Neural cell (in vitro differentiated cells): ENCODE measurements at regions not wholly inside any gene's neighbourhood (a gene's known extent, or its start where the extent isn't known, plus 50 kb on each side); places are given as distances from the start of the nearest gene placed in this dataset.

ENCODE experiments used
- H2AFZ ChIP-seq: fragments of 200-600, 300-800 bp; sonication (generic), shearing (Covaris generic); 2 replicates; pipeline ENCODE4 v1.6.0; 2014; ENCODE audit warnings: low read depth, mild to moderate bottlenecking, antibody characterized with exemption, low read length, moderate library complexity
- H3F3A ChIP-seq: fragments of 200-600 bp; shearing (Covaris generic); 2 replicates; pipeline ENCODE4 v1.6.1; 2016; ENCODE audit warnings: mild to moderate bottlenecking, moderate library complexity, mixed read lengths, antibody characterized with exemption, low read length; ENCODE audit not compliant: insufficient read depth, poor library complexity, severe bottlenecking
- H3K27ac ChIP-seq: fragments of 200-600, 300-800 bp; sonication (generic), shearing (Covaris generic); 2 replicates; pipeline ENCODE4 v1.5.1; 2014; ENCODE audit warnings: mild to moderate bottlenecking, low read length, moderate library complexity
- H3K27me3 ChIP-seq: fragments of 300-800, 200-600 bp; sonication (generic), shearing (Covaris generic); 2 replicates; pipeline ENCODE4 v1.6.0; 2014; ENCODE audit warnings: mild to moderate bottlenecking, low read depth, low read length, moderate library complexity; ENCODE audit not compliant: insufficient read depth
- H3K36me3 ChIP-seq: fragments of 300-800, 200-600 bp; sonication (generic), shearing (Covaris generic); 2 replicates; pipeline ENCODE4 v1.5.1; 2014; ENCODE audit warnings: mild to moderate bottlenecking, antibody characterized with exemption, low read length, moderate library complexity; ENCODE audit not compliant: insufficient read depth
- H3K4me2 ChIP-seq: fragments of 300-800, 200-600 bp; sonication (generic), shearing (Covaris generic); 2 replicates; pipeline ENCODE4 v1.6.0; 2014; ENCODE audit warnings: mild to moderate bottlenecking, low read length
- H3K4me3 ChIP-seq: fragments of 300-800, 200-600 bp; sonication (generic), shearing (Covaris generic); 2 replicates; pipeline ENCODE4 v1.5.1; 2014; ENCODE audit warnings: mild to moderate bottlenecking, low read length, moderate library complexity
- H3K79me2 ChIP-seq: fragments of 200-600 bp; shearing (Covaris generic); replicated peaks from 2 replicates; pipeline ENCODE4 v1.6.0; 2014; ENCODE audit warnings: mild to moderate bottlenecking, low read length, moderate library complexity; ENCODE audit not compliant: insufficient read depth
- H3K9ac ChIP-seq: fragments of 300-800, 200-600 bp; sonication (generic), shearing (Covaris generic); 2 replicates; pipeline ENCODE4 v1.6.1; 2016; ENCODE audit warnings: mild to moderate bottlenecking, low read length, mixed read lengths
- H3K9me2 ChIP-seq: fragments of 200-600 bp; shearing (Covaris generic); 2 replicates; pipeline ENCODE4 v1.6.1; 2016; ENCODE audit warnings: mild to moderate bottlenecking, low read length, mixed read lengths; ENCODE audit not compliant: insufficient read depth
- H3K9me3 ChIP-seq: fragments of 200-600, 300-800 bp; sonication (generic), shearing (Covaris generic); 2 replicates; pipeline ENCODE4 v1.6.1; 2016; ENCODE audit warnings: mild to moderate bottlenecking, mixed run types, low read length, moderate library complexity, mixed read lengths
- H4K20me1 ChIP-seq: fragments of 200-600 bp; shearing (Covaris generic); 2 replicates; pipeline ENCODE4 v1.6.1; 2016; ENCODE audit warnings: mild to moderate bottlenecking, mixed run types; ENCODE audit not compliant: insufficient read depth
- CTCF ChIP-seq: fragments of 450-650 bp; IDR thresholded peaks from 2 replicates; pipeline ENCODE4 v1.5.1; 2014; ENCODE audit warnings: antibody characterized with exemption, mild to moderate bottlenecking, moderate library complexity; ENCODE audit not compliant: poor library complexity, severe bottlenecking
- EP300 ChIP-seq: fragments of 450-650 bp; conservative IDR thresholded peaks from 2 replicates; pipeline ENCODE4 v1.6.1; 2014; ENCODE audit warnings: antibody characterized with exemption, mild to moderate bottlenecking, moderate library complexity; ENCODE audit not compliant: poor library complexity, severe bottlenecking
- EZH2 ChIP-seq: fragments of 200-600, 300-800 bp; shearing (Covaris generic), sonication (generic); IDR thresholded peaks from 2 replicates; pipeline ENCODE4 v1.6.1; 2014; ENCODE audit warnings: antibody characterized with exemption, low read length, borderline replicate concordance, mild to moderate bottlenecking; ENCODE audit not compliant: insufficient read depth, poor library complexity, severe bottlenecking
- MXI1 ChIP-seq: fragments of 450-650 bp; conservative IDR thresholded peaks from 2 replicates; pipeline ENCODE4 v1.6.1; 2014; ENCODE audit warnings: antibody characterized with exemption, mild to moderate bottlenecking; ENCODE audit not compliant: poor library complexity, severe bottlenecking
- POLR2AphosphoS5 ChIP-seq: IDR thresholded peaks from 2 replicates; pipeline ENCODE4 v1.6.1; 2012
- REST ChIP-seq: IDR thresholded peaks from 2 replicates; pipeline ENCODE4 v1.6.1; 2012; ENCODE audit warnings: borderline replicate concordance
- SMC3 ChIP-seq: fragments of 450-650 bp; conservative IDR thresholded peaks from 2 replicates; pipeline ENCODE4 v1.6.1; 2014; ENCODE audit warnings: antibody characterized with exemption, mild to moderate bottlenecking, moderate library complexity; ENCODE audit not compliant: poor library complexity
- TAF1 ChIP-seq: IDR thresholded peaks from 2 replicates; pipeline ENCODE4 v1.6.1; 2012; ENCODE audit warnings: low read depth

GRCh38 chr20:40542065-40542464 is 147.0 kb downstream of the MAFB start:
- Histone ChIP-seq H3K9me2 (no peaks in the 10 kb centered on the region), H3K36me3 (no peaks in the 10 kb centered on the region), H3K9ac (no peak overlapping the region), H3K27ac (no peak overlapping the region), H3K79me2 (no peaks in the 10 kb centered on the region), H3K4me2 (no peak overlapping the region), H2AFZ (no peak overlapping the region), H3K9me3 (no peaks in the 10 kb centered on the region), H4K20me1 (no peaks in the 10 kb centered on the region), H3K27me3 (no peaks in the 10 kb centered on the region), H3F3A (no peaks in the 10 kb centered on the region), H3K4me3 (no peak overlapping the region)
- TF ChIP-seq EP300 = no peak
- TF ChIP-seq REST = no peak
- no peak for TF ChIP-seq MXI1
- TF ChIP-seq POLR2AphosphoS5 = no peak
- no peak for TF ChIP-seq EZH2
- TF ChIP-seq CTCF = no peak
- no peak for TF ChIP-seq TAF1
- no peak for TF ChIP-seq SMC3

DNA sequence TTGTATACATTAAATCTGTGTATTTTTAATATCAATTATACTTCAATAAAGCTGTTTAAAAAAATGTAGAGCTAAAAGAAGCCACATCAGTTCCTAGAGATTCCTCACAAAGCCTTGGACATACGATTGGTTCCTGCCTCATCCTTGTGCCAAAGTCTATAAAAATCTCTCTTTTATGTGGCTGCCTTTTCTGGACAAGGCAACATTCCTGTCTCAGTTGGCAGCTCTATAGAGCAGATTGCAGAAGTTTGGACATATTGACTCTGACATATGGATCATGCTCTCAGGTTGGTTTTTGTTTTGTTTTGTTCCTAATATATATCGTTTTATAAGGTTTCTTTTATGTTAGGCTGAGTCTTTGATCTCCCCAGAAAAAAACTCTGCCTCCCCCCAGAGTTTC is 148.9 kb downstream of the MAFB start:
- no peaks in the 10 kb centered on the region for H4K20me1 ChIP-seq
- H2AFZ ChIP-seq = no peak overlapping the region
- no peaks in the 10 kb centered on the region for H3K9me2 ChIP-seq
- no peaks in the 10 kb centered on the region for H3F3A ChIP-seq
- TF ChIP-seq CTCF (no peak), MXI1 (no peak)
- no peak overlapping the region for H3K4me3 ChIP-seq
- no peak overlapping the region for H3K9ac ChIP-seq
- H3K4me2 ChIP-seq = no peak overlapping the region
- H3K27ac ChIP-seq = no peak overlapping the region
- no peaks in the 10 kb centered on the region for H3K27me3 ChIP-seq
- no peaks in the 10 kb centered on the region for H3K79me2 ChIP-seq
- no peaks in the 10 kb centered on the region for H3K9me3 ChIP-seq
- H3K36me3 ChIP-seq = no peaks in the 10 kb centered on the region
